GM19395 (cell line): ENCODE measurements at regions not wholly inside any gene's neighbourhood (a gene's known extent, or its start where the extent isn't known, plus 50 kb on each side); places are given as distances from the start of the nearest gene placed in this dataset.

Experiments used
- ATAC-seq: cut with Tn5 transposase; IDR thresholded peaks from one replicate; pipeline ENCODE4 v1.9.1; 2021; ENCODE audit warnings: mild to moderate bottlenecking, moderate library complexity; ENCODE audit not compliant: unreplicated experiment

DNA sequence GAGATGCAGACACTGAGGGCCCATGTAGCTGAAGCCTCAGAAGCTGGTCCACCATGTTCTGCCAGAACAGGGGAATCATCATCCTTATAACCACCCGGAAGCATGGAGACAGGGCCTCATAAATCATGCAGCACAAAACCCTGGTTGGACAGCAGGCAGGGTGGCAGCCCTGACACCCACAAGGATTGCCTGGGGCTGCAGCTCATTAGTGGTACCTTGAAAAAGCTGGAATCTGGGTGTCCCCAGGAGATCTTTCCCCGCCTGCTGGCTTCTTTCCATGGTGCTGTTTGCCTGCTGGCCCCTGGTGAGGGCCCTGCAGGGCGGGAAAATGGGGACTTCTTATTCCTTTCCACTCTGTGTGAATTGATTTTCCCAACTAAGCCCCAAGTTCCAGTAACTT, 50.6 kb upstream of the GGTLC1 start:
- no peak for ATAC-seq
